Ramos (cell line): ENCODE measurements at regions not wholly inside any gene's neighbourhood (a gene's known extent, or its start where the extent isn't known, plus 50 kb on each side); places are given as distances from the start of the nearest gene placed in this dataset.
"Not testable (repeated sequence)": the region's sequence is repeated elsewhere in the genome, so short reads cannot be mapped to it uniquely, and the experiment has no call there.

Experiments used
- in situ Hi-C: fragments of 300-500 bp; cut with MboI; formaldehyde crosslinking; loops from one replicate; pipeline ENCODE4 v1.14.3; 2022; ENCODE audit warnings: low sequenced_read_pairs; ENCODE audit not compliant: unreplicated experiment

DNA sequence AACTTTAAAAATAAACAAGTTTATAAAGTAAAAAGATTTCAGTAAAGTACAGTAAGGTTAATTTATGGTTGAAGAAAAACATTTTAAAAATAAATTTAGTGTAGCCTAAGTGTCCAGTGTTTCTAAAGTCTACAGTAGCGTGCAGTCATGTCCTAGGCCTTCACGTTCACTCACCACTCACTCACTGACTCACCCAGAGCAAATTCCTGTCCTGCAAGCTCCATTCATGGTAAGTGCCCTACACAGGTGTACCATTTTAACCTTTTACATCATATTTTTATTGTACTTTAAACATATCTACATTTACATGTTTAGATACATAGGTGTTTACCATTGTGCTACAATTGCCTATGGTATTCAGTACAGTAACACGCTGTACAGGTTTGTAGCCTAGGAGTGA is 81.4 kb downstream of the PRL start:
- in situ Hi-C loops = not testable (repeated sequence)

DNA sequence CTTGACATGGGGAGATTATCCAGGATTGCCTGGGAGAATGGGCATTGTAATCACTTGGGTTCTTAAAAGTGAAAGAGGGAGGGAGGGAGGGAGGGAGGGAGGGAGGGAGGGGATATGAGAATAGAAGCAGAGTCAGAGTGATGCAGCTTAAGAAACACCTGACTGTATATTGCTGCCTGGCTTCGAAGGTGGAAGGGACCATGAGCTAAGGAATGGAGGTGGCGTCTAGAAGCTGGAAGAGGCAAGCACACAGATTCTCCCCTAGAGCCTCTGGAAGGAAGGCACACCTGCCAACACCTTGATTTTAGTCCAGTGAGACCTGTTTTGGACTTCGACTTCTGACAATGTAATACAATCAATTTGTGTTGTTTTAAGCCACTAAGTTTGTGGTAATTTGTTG is 78.4 kb downstream of the PRL start:
- in situ Hi-C loops = no loop called here

DNA sequence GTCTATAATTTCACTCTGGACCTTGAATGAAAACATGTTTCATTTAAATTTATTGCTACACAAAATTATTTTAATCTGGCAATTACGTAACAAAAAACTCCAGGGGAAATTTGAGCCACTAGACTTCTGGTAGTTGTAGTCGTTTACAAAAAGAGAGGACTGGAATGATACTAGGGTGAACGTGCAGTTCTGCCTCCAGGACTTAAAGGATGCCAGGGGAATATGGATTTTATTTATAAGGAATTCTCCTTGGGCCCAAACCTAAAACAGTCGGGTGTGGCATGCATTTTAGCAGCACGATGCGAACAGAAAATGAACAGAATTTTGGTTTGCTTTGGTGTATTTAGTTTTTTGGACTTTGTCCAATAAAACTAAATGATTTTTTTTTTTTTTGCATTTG is 76.9 kb downstream of the PRL start:
- in situ Hi-C loops = no loop called here

DNA sequence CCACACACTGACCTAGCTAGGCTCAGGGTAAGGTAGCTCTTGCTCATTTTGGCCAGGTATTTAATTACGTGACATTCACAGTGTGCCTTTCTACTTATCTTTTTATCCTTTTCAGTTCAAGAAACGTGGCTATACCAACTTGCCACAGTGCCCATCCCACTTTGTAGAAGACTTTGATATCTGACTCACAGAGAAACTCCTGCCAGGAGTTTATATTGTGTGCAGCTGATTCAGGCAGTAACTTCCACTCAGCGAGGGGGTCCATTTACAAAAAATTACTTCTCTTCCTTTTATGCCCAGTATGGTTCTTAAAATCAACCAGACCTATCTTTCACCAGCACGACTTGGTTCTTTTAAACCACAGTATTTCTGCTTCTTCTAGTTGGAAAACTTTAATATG is 75.6 kb downstream of the PRL start:
- in situ Hi-C loops = no loop called here

DNA sequence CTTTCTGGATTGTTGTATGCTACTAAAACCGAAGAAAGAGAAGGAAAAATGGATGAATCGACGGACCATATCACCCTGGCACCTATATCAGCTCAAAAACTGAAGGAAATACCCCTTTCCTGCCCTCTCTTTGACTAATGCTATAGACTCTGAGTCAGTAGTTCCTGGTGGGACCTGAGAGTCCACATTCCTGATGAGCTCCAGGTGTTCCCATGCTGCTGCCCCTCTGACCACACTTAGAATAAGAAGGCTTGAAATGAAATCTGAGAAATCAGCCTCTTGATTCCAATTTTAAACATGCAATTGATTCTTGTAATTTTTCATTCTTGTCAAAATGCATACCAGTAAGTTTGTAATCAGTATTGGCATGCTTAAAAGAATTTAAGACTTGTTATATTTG is 75.2 kb downstream of the PRL start:
- in situ Hi-C loops = no loop called here

DNA sequence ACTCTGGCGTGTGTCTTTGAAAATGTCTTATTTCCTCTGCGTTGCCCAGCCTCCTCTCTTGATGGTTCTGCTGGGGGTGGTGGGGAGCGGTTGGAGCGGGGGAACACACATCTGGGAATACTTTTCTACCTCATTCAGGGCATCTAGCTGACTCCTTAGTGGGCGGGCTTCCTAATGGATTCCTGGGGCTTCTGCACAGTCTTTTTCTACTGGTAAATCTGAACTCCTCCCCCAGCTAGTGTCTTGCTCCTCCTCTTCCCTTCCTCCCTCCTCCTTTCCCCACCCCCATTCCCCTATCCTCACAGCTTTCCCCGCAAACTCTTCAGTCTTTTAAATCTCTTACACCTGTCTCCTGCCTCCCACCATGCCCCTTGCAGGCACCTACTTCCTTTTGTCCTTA is 74.4 kb downstream of the PRL start:
- in situ Hi-C loops = no loop called here

DNA sequence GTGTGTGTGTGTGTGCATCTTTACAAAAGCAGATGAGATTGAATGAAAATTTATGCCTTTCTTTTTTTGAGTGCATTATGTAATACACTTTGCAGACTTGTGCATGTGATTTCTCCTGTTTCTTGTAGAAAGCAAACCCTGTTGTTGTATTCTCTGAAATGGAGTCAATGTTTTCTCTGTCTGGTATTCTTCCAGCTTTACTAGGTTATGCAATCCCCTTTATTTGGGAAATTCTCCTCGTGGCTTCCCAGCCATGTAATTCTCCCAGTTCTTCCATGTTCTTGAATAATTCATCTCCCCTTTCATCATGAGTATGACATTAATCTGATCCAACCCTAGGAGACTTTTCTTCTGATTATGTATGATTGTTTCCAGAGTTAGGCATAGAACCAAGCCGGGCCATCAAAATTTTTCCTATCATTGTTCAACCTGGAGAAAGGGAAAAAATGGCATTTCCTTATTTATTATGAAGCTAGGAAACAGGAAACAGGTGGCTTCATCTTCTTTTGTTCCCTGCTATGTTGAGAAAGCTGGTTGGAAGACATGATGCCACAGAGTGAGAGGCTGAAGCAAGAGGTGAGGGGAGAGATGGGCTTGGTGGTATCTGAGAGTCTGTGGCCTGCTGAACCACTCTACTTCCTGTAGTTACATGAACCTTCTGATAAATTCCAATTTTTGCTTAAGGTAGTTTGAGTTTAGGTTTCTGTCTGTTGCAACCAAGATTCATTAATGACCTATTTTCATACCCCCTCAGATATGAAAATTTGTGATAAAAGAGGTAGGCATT is 68.8 kb downstream of the PRL start:
- in situ Hi-C loops = no loop called here

DNA sequence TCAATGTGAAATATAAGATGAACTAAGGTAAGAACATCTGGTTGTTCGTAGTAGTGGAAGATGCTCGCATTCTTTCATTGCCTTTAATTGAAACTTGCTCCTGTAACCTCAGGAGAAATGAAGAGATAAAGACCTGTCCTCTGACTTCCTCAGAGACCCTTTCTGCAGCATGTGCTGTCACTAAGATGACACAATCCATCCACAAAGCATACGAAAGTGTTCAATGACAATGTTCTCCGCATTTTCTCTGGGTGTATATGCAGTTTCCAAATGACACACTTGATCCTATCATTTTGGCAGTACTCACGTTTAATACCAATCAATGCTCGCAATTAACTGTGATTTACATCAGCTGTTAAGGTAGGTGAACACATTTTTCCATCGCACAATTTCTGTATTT is 65.8 kb downstream of the PRL start:
- in situ Hi-C loops = no loop called here

DNA sequence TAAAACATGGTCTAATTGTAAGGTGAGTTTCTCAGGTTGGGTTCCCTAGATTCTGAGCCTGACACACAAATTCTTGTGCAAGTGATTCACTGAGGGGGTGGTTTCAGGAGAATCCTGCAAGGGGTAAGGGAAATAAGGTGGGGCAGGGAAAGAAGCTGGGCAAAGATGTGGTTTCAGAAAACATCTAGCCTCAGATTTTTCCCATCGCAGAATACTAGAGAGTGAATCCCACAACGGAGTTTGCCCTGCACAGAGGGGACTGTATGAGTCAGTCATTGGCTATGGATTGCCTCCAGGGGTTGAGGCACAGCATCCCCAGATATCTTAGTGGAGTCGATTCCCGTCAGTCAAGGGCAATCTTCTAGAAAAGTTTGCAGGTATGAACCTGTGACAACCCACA is 65.2 kb downstream of the PRL start:
- in situ Hi-C loops = no loop called here

DNA sequence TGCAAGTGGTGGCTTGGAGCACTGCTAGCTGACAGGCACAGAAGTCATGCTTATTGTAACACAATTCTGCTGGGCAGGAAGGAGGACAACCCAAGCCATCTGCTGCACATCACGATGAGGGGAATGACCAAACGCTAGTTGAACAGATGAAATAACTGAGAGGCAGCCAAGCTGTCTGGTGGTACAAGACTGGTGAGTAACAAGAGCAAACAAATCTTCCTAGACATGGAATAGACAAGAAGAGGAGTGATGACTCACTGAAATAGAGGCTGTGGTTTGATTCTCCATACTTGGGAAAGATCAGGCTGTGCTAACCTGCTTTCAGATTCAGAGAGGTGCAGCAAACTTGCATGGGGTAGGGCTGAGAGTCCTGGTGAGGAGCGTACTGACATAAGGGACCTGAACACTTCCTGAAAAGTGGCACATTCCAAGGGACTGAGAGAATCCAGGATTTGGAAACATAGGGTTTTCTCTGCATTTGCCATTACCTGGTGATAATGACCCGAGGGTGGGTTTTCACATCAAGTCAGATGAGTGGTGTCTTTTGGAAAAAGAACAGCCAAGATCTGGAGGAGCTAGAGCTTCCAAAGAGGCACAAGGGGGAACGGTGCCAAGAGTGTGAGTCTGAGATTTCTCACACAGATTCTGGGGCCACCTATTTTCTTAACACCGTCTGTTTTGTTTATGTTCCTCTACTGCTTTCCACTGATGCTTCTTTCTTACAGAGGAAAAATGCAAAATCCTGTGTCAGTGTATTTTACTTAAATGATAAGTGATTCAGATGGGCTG is 60.0 kb downstream of the PRL start:
- in situ Hi-C loops = no loop called here
